ENCODE measurements at regions not wholly inside any gene's neighbourhood (a gene's known extent, or its start where the extent isn't known, plus 50 kb on each side); places are given as distances from the start of the nearest gene placed in this dataset.

DNA sequence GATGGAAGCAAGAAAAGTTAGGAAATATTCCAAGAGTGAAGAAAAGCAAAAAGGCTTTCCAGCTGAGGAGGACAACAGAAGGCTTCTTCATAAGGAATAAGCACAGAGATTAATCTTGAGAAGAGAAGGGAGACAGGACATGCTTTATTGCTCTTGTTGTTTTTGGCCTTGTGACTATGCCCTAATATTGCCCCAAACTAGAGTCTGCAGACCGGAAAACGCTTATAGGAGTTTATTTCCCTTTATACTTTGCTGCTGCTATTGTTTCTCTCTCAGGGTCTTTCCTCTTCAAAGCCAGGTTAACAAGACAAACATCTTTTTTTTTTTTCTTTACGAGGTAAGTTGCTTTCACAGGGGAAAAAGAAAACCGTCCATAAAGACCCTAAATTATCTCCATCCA is 991.4 kb downstream of the ADGRL2 start:
- peaks cover 0 to 11% (median 2%) of the 10 kb centered on the region in 5 donors for H3K27me3 Mint-ChIP-seq
- H3K36me3 Mint-ChIP-seq: peaks cover 0 to 6% (median 0%) of the 10 kb centered on the region in 5 donors
- CTCF ChIA-PET: no interaction called here

DNA sequence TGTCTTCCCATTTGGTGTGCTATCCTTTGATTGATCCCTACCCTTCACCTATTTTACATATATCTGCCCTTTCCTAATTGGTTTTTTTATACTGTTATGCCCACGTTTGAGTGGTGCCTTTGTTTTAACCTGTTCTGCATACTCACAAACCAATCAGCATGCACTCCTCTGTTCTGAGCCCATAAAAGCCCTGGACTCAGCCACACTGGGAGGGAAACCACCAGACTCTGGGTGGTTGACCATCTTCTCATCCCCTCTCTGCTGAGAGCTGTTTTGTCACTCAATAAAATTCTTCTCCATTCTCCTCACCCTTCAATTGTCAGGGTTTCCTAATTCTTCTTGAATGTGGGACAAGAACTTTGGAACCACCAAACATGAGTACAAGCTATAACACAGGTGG is 989.8 kb downstream of the ADGRL2 start:
- H3K27me3 ChIP-seq (ENCODE audit: control insufficient read depth in 2 of 2, insufficient read depth in 2 of 2, low read length in 2 of 2): no peaks in the 10 kb centered on the region
- POLR2A ChIA-PET: no interaction called here
- no peak overlapping the region for H3K27ac ChIP-seq (ENCODE audit: low read depth, low read length)
- no peaks in the 10 kb centered on the region for H3K9me3 ChIP-seq (ENCODE audit: control insufficient read depth in 2 of 3, low read length in 3 of 3)
- no peak overlapping the region for H3K4me3 ChIP-seq (ENCODE audit: low read length)
- H3K36me3 Mint-ChIP-seq: peaks cover 0 to 6% (median 0%) of the 10 kb centered on the region in 5 donors
- ATAC-seq (no peak), DNase-seq (no peak)
- intact Hi-C loops (cut with micrococcal nuclease): no loop called here
- no peak overlapping the region for H3K4me3 Mint-ChIP-seq
- H3K4me1 Mint-ChIP-seq: no peaks in the 10 kb centered on the region
- peaks cover 0 to 18% (median 5%) of the 10 kb centered on the region in 11 donors for H3K9me3 Mint-ChIP-seq
- H3K27me3 Mint-ChIP-seq: peaks cover 0 to 11% (median 2%) of the 10 kb centered on the region in 5 donors
- no peaks in the 10 kb centered on the region for H3K4me1 ChIP-seq (ENCODE audit: control insufficient read depth in 2 of 2, insufficient read depth in 2 of 2, low read length in 2 of 2)
- H3K27ac Mint-ChIP-seq: no peak overlapping the region
- CTCF ChIA-PET: no interaction called here
- H3K36me3 ChIP-seq (ENCODE audit: control insufficient read depth in 2 of 3, insufficient read depth in 3 of 3, low read length in 3 of 3): no peaks in the 10 kb centered on the region

More for the DNA sequence above, 991.4 kb downstream of the ADGRL2 start:
- H3K4me3 ChIP-seq (ENCODE audit: low read length): no peak overlapping the region
- peaks cover 0 to 18% (median 5%) of the 10 kb centered on the region in 11 donors for H3K9me3 Mint-ChIP-seq
- no peaks in the 10 kb centered on the region for H3K4me1 ChIP-seq (ENCODE audit: control insufficient read depth in 2 of 2, insufficient read depth in 2 of 2, low read length in 2 of 2)
- H3K27ac Mint-ChIP-seq: no peak overlapping the region
- H3K4me1 Mint-ChIP-seq: no peaks in the 10 kb centered on the region
- H3K36me3 ChIP-seq (ENCODE audit: control insufficient read depth in 2 of 3, insufficient read depth in 3 of 3, low read length in 3 of 3): no peaks in the 10 kb centered on the region
- DNase-seq: no peak
- no peaks in the 10 kb centered on the region for H3K9me3 ChIP-seq (ENCODE audit: control insufficient read depth in 2 of 3, low read length in 3 of 3)
- intact Hi-C loops (cut with micrococcal nuclease): no loop called here
- ATAC-seq: no peak
- no peak overlapping the region for H3K27ac ChIP-seq (ENCODE audit: low read depth, low read length)
- no peaks in the 10 kb centered on the region for H3K27me3 ChIP-seq (ENCODE audit: control insufficient read depth in 2 of 2, insufficient read depth in 2 of 2, low read length in 2 of 2)
- POLR2A ChIA-PET: no interaction called here
- H3K4me3 Mint-ChIP-seq: no peak overlapping the region

DNA sequence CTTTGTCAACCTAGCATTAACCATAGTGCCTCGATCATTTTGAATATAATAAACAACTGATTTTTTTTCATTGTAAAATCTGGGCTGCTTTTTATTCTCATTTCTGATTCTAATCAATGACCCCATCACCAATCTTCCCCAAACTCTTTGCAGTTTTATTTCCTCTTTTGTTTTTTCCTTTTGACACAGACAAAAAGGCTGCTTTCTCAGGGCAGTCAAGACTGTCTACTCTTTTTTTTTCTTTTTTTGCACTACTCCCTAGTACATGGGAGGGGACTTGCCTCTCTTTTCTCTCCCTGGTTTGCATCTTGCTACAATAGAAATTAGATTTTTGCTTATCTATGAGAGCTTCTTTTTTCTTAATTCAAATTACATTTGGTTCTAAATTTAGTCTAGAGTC is 987.9 kb downstream of the ADGRL2 start:
- H3K9me3 Mint-ChIP-seq: peaks cover 0 to 18% (median 5%) of the 10 kb centered on the region in 11 donors
- Histone ChIP-seq H3K27ac (ENCODE audit: low read depth, low read length) (no peak overlapping the region), H3K27me3 (ENCODE audit: control insufficient read depth in 2 of 2, insufficient read depth in 2 of 2, low read length in 2 of 2) (no peaks in the 10 kb centered on the region), H3K4me3 (ENCODE audit: low read length) (no peak overlapping the region), H3K4me1 (ENCODE audit: control insufficient read depth in 2 of 2, insufficient read depth in 2 of 2, low read length in 2 of 2) (no peaks in the 10 kb centered on the region), H3K36me3 (ENCODE audit: control insufficient read depth in 2 of 3, insufficient read depth in 3 of 3, low read length in 3 of 3) (no peaks in the 10 kb centered on the region), H3K9me3 (ENCODE audit: control insufficient read depth in 2 of 3, low read length in 3 of 3) (no peaks in the 10 kb centered on the region)
- no peak overlapping the region for H3K4me3 Mint-ChIP-seq
- H3K4me1 Mint-ChIP-seq: no peaks in the 10 kb centered on the region
- POLR2A ChIA-PET: no interaction called here
- no peak for ATAC-seq
- H3K27me3 Mint-ChIP-seq: peaks cover 0 to 6% (median 2%) of the 10 kb centered on the region in 5 donors
- DNase-seq: no peak
- intact Hi-C loops (cut with micrococcal nuclease): no loop called here
- CTCF ChIA-PET: no interaction called here
- H3K27ac Mint-ChIP-seq: no peak overlapping the region
- peaks cover 0 to 6% (median 0%) of the 10 kb centered on the region in 5 donors for H3K36me3 Mint-ChIP-seq

DNA sequence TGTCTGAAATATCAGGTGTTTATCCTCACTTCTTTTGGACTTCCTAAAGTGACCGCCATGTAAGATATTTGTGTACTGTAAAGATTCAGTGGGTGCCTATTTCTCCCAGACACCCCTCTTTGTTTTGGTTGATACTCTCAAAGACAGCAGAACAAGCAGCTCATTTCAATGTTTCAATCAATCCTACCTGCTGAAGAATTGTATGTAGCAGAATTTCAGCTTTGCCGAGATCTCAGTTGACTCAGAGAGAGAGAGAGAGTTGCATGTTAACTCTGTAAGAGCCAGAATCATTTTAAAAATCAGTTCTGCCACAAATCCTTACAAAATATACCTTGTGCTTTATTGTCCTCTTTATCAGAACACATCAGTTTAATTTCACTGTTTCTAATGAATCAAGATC is 987.3 kb downstream of the ADGRL2 start:
- intact Hi-C loops (cut with micrococcal nuclease): no loop called here
- H3K27ac ChIP-seq (ENCODE audit: low read depth, low read length): no peak overlapping the region
- ATAC-seq (no peak), DNase-seq (no peak)
- ChIA-PET POLR2A (no interaction called here), CTCF (no interaction called here)
- no peaks in the 10 kb centered on the region for H3K27me3 ChIP-seq (ENCODE audit: control insufficient read depth in 2 of 2, insufficient read depth in 2 of 2, low read length in 2 of 2)
- no peak overlapping the region for H3K4me3 ChIP-seq (ENCODE audit: low read length)
- H3K36me3 Mint-ChIP-seq: peaks cover 0 to 6% (median 0%) of the 10 kb centered on the region in 5 donors
- no peaks in the 10 kb centered on the region for H3K36me3 ChIP-seq (ENCODE audit: control insufficient read depth in 2 of 3, insufficient read depth in 3 of 3, low read length in 3 of 3)
- peaks cover 0 to 18% (median 5%) of the 10 kb centered on the region in 11 donors for H3K9me3 Mint-ChIP-seq
- no peak overlapping the region for H3K27ac Mint-ChIP-seq
- no peaks in the 10 kb centered on the region for H3K4me1 ChIP-seq (ENCODE audit: control insufficient read depth in 2 of 2, insufficient read depth in 2 of 2, low read length in 2 of 2)
- H3K4me1 Mint-ChIP-seq: no peaks in the 10 kb centered on the region
- H3K4me3 Mint-ChIP-seq: no peak overlapping the region
- H3K27me3 Mint-ChIP-seq: peaks cover 0 to 6% (median 2%) of the 10 kb centered on the region in 5 donors
- H3K9me3 ChIP-seq (ENCODE audit: control insufficient read depth in 2 of 3, low read length in 3 of 3): no peaks in the 10 kb centered on the region

DNA sequence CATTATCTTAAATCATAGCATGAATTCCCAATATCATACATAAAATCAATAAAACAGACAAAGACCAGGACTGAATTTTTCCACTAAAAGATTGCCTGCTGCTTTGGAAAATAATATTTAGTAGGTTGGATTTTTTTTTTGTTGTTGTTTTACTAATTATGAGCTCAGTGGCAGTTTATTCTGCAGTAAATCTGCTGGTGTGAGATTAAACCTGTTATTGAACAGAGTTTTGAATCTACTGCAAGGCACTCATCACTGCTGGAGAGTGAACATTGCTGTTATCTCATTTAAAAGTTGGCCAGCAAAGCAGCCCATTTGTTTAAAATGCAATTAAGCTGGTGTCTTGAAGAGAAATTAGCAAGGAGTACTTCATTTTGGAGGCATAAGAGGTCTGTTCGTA is 986.1 kb downstream of the ADGRL2 start:
- POLR2A ChIA-PET: interaction anchor here (0.6 kb wide), 1 partner anchor 320 kb away, joined by 3 read pairs; no protein-coding TSS in a partner anchor
- peaks cover 0 to 6% (median 2%) of the 10 kb centered on the region in 5 donors for H3K27me3 Mint-ChIP-seq
- intact Hi-C loops (cut with micrococcal nuclease): no loop called here
- H3K27ac Mint-ChIP-seq: no peak overlapping the region
- ATAC-seq (no peak), DNase-seq (no peak)
- H3K4me1 Mint-ChIP-seq: no peaks in the 10 kb centered on the region
- H3K9me3 ChIP-seq (ENCODE audit: control insufficient read depth in 2 of 3, low read length in 3 of 3): no peaks in the 10 kb centered on the region
- no peak overlapping the region for H3K4me3 Mint-ChIP-seq
- no peak overlapping the region for H3K27ac ChIP-seq (ENCODE audit: low read depth, low read length)
- CTCF ChIA-PET: no interaction called here
- no peak overlapping the region for H3K4me3 ChIP-seq (ENCODE audit: low read length)
- H3K4me1 ChIP-seq (ENCODE audit: control insufficient read depth in 2 of 2, insufficient read depth in 2 of 2, low read length in 2 of 2): no peaks in the 10 kb centered on the region
- H3K9me3 Mint-ChIP-seq: peaks cover 0 to 18% (median 5%) of the 10 kb centered on the region in 11 donors
- no peaks in the 10 kb centered on the region for H3K36me3 ChIP-seq (ENCODE audit: control insufficient read depth in 2 of 3, insufficient read depth in 3 of 3, low read length in 3 of 3)
- H3K36me3 Mint-ChIP-seq: peaks cover 0 to 6% (median 0%) of the 10 kb centered on the region in 5 donors
- H3K27me3 ChIP-seq (ENCODE audit: control insufficient read depth in 2 of 2, insufficient read depth in 2 of 2, low read length in 2 of 2): no peaks in the 10 kb centered on the region

DNA sequence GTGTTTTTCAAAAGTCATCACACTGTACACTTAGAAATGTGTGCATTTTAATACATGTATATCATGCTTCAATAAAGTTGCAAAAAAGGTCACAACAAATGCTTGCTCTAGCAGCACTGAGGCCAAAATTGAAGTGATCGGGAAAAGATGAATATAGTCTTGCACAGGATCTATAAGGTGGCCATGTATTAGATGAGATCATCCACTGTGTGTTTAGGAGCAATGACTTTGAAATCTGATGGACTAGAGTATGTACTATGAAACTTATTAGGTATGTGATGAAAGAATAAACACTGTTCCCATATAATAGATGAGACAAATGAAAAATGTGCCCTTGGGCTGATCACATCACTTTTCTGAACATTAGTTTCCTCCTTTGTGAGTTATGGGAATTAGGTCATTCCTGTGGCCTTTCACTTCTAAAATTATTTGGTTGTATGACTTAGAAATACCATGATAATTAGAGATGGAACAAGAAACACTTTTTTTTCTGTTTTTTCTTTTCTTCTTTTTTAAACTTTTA is 984.6 kb downstream of the ADGRL2 start:
- Histone ChIP-seq H3K4me1 (ENCODE audit: control insufficient read depth in 2 of 2, insufficient read depth in 2 of 2, low read length in 2 of 2) (no peaks in the 10 kb centered on the region), H3K27ac (ENCODE audit: low read depth, low read length) (no peak overlapping the region), H3K9me3 (ENCODE audit: control insufficient read depth in 2 of 3, low read length in 3 of 3) (no peaks in the 10 kb centered on the region), H3K4me3 (ENCODE audit: low read length) (no peak overlapping the region), H3K27me3 (ENCODE audit: control insufficient read depth in 2 of 2, insufficient read depth in 2 of 2, low read length in 2 of 2) (no peaks in the 10 kb centered on the region), H3K36me3 (ENCODE audit: control insufficient read depth in 2 of 3, insufficient read depth in 3 of 3, low read length in 3 of 3) (no peaks in the 10 kb centered on the region)
- intact Hi-C loops (cut with micrococcal nuclease): no loop called here
- Mint-ChIP-seq H3K4me3 (no peak overlapping the region), H3K36me3 (no peaks in the 10 kb centered on the region), H3K27me3 (peaks cover 0 to 2% (median 0%) of the 10 kb centered on the region in 5 donors), H3K4me1 (no peaks in the 10 kb centered on the region), H3K27ac (no peak overlapping the region), H3K9me3 (peaks cover 0 to 8% (median 1%) of the 10 kb centered on the region in 11 donors)
- DNase-seq: no peak
- POLR2A ChIA-PET: no interaction called here
- CTCF ChIA-PET: no interaction called here
- ATAC-seq: no peak

DNA sequence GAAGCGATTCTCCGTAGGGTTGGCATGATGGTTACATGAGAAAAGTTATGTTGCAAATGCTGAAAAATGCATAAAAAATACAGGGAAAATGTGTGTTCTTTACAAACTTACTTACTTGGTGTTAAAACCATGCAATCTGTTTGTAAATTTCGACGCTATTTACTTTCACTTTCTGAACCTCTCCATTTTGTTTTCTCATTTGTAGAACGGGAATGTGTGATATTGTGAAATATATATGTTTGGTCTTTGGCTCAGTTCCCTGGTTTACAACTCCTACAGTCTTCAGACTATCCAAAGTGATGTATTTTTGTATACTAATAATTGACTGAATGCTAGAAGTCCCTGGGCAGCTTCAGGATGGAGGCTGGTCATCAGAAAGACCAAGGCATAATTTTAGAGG is 982.3 kb downstream of the ADGRL2 start:
- Mint-ChIP-seq H3K36me3 (no peaks in the 10 kb centered on the region), H3K9me3 (peaks cover 0 to 1% (median 0%) of the 10 kb centered on the region in 11 donors), H3K4me1 (no peaks in the 10 kb centered on the region), H3K27ac (no peak overlapping the region), H3K4me3 (no peak overlapping the region), H3K27me3 (peaks cover 0 to 2% (median 0%) of the 10 kb centered on the region in 5 donors)
- H3K27me3 ChIP-seq (ENCODE audit: control insufficient read depth in 2 of 2, insufficient read depth in 2 of 2, low read length in 2 of 2): no peaks in the 10 kb centered on the region
- no peak for ATAC-seq
- H3K36me3 ChIP-seq (ENCODE audit: control insufficient read depth in 2 of 3, insufficient read depth in 3 of 3, low read length in 3 of 3): no peaks in the 10 kb centered on the region
- DNase-seq: no peak
- intact Hi-C loops (cut with micrococcal nuclease): no loop called here
- no peak overlapping the region for H3K4me3 ChIP-seq (ENCODE audit: low read length)
- no peaks in the 10 kb centered on the region for H3K9me3 ChIP-seq (ENCODE audit: control insufficient read depth in 2 of 3, low read length in 3 of 3)
- ChIA-PET POLR2A (no interaction called here), CTCF (no interaction called here)
- H3K27ac ChIP-seq (ENCODE audit: low read depth, low read length): no peak overlapping the region
- H3K4me1 ChIP-seq (ENCODE audit: control insufficient read depth in 2 of 2, insufficient read depth in 2 of 2, low read length in 2 of 2): no peaks in the 10 kb centered on the region
